ENCODE measurements at regions not wholly inside any gene's neighbourhood (a gene's known extent, or its start where the extent isn't known, plus 50 kb on each side); places are given as distances from the start of the nearest gene placed in this dataset.

GRCh38 chr2:48129293-48129950, 185.1 kb upstream of the FOXN2 start:
- TF ChIP-seq FOXP2 (optimal IDR thresholded peaks at IDR 0.05; ENCODE audit: control extremely low read depth, extremely low read length, insufficient read depth) (no peak), POLR2AphosphoS5 (IDR thresholded peaks at IDR 0.05; ENCODE audit: borderline replicate concordance, low read depth, low read length) (no peak), EZH2 (IDR thresholded peaks at IDR 0.05) (no peak)
- no peak overlapping the region for H3K9ac ChIP-seq (ENCODE audit: insufficient read length)
- H3K27ac ChIP-seq: no peak overlapping the region
- H3K36me3 ChIP-seq (ENCODE audit: insufficient read depth, low read length): no peaks in the 10 kb centered on the region
- peaks cover 3% of the 10 kb centered on the region; the same call in 1 of the 2 replicates for H3K9me3 ChIP-seq (ENCODE audit: low read depth, low read length)
- DNase-seq (ENCODE audit: low read depth, low spot score): no peak
- H3K4me3 ChIP-seq: no peak overlapping the region

- H3K4me3 ChIP-seq: no peak overlapping the region
- peaks cover 3% of the 10 kb centered on the region; the same call in 1 of the 2 replicates for H3K9me3 ChIP-seq (ENCODE audit: low read depth, low read length)
- H3K9ac ChIP-seq (ENCODE audit: insufficient read length): no peak overlapping the region
- no peak for DNase-seq (ENCODE audit: low read depth, low spot score)
- H3K36me3 ChIP-seq (ENCODE audit: insufficient read depth, low read length): no peaks in the 10 kb centered on the region
- no peak overlapping the region for H3K27ac ChIP-seq
- no peak for TF ChIP-seq POLR2AphosphoS5 (IDR thresholded peaks at IDR 0.05; ENCODE audit: borderline replicate concordance, low read depth, low read length)
- no peak for TF ChIP-seq FOXP2 (optimal IDR thresholded peaks at IDR 0.05; ENCODE audit: control extremely low read depth, extremely low read length, insufficient read depth)
- no peak for TF ChIP-seq EZH2 (IDR thresholded peaks at IDR 0.05)
Measured at GRCh38 chr2:48131539-48132270, 182.8 kb upstream of the FOXN2 start.

GRCh38 chr2:48132271-48132625, 182.2 kb upstream of the FOXN2 start:
- TF ChIP-seq EZH2 (IDR thresholded peaks at IDR 0.05): no peak
- TF ChIP-seq POLR2AphosphoS5 (IDR thresholded peaks at IDR 0.05; ENCODE audit: borderline replicate concordance, low read depth, low read length): no peak
- no peak for TF ChIP-seq FOXP2 (optimal IDR thresholded peaks at IDR 0.05; ENCODE audit: control extremely low read depth, extremely low read length, insufficient read depth)
- no peaks in the 10 kb centered on the region for H3K36me3 ChIP-seq (ENCODE audit: insufficient read depth, low read length)
- H3K4me3 ChIP-seq: no peak overlapping the region
- no peak overlapping the region for H3K27ac ChIP-seq
- peaks cover 3% of the 10 kb centered on the region; the same call in 1 of the 2 replicates for H3K9me3 ChIP-seq (ENCODE audit: low read depth, low read length)
- no peak for DNase-seq (ENCODE audit: low read depth, low spot score)
- H3K9ac ChIP-seq (ENCODE audit: insufficient read length): no peak overlapping the region

- no peak for DNase-seq (ENCODE audit: low read depth, low spot score)
- no peak overlapping the region for H3K27ac ChIP-seq
Measured at GRCh38 chr2:48134704-48135103, 179.8 kb upstream of the FOXN2 start.

GRCh38 chr2:48135797-48136196, 178.7 kb upstream of the FOXN2 start:
- no peaks in the 10 kb centered on the region for H3K9me3 ChIP-seq (ENCODE audit: low read depth, low read length)
- TF ChIP-seq FOXP2 (optimal IDR thresholded peaks at IDR 0.05; ENCODE audit: control extremely low read depth, extremely low read length, insufficient read depth): no peak
- no peak for TF ChIP-seq EZH2 (IDR thresholded peaks at IDR 0.05)
- no peak for TF ChIP-seq POLR2AphosphoS5 (IDR thresholded peaks at IDR 0.05; ENCODE audit: borderline replicate concordance, low read depth, low read length)
- H3K9ac ChIP-seq (ENCODE audit: insufficient read length): no peak overlapping the region
- H3K4me3 ChIP-seq: no peak overlapping the region
- H3K27ac ChIP-seq: no peak overlapping the region
- no peaks in the 10 kb centered on the region for H3K36me3 ChIP-seq (ENCODE audit: insufficient read depth, low read length)
- DNase-seq (ENCODE audit: low read depth, low spot score): no peak

More at GRCh38 chr2:48134704-48135103, 179.8 kb upstream of the FOXN2 start:
- Histone ChIP-seq H3K9ac (ENCODE audit: insufficient read length) (no peak overlapping the region), H3K36me3 (ENCODE audit: insufficient read depth, low read length) (no peaks in the 10 kb centered on the region), H3K4me3 (no peak overlapping the region), H3K9me3 (ENCODE audit: low read depth, low read length) (no peaks in the 10 kb centered on the region)
- no peak for TF ChIP-seq FOXP2 (optimal IDR thresholded peaks at IDR 0.05; ENCODE audit: control extremely low read depth, extremely low read length, insufficient read depth)
- TF ChIP-seq EZH2 (IDR thresholded peaks at IDR 0.05): no peak
- TF ChIP-seq POLR2AphosphoS5 (IDR thresholded peaks at IDR 0.05; ENCODE audit: borderline replicate concordance, low read depth, low read length): no peak

- no peak for DNase-seq (ENCODE audit: low read depth, low spot score)
Measured at GRCh38 chr2:48137829-48138228, 176.7 kb upstream of the FOXN2 start.

GRCh38 chr2:48138898-48139297, 175.6 kb upstream of the FOXN2 start:
- DNase-seq (ENCODE audit: low read depth, low spot score): no peak
- TF ChIP-seq EZH2 (IDR thresholded peaks at IDR 0.05) (no peak), POLR2AphosphoS5 (IDR thresholded peaks at IDR 0.05; ENCODE audit: borderline replicate concordance, low read depth, low read length) (no peak), FOXP2 (optimal IDR thresholded peaks at IDR 0.05; ENCODE audit: control extremely low read depth, extremely low read length, insufficient read depth) (no peak)
- Histone ChIP-seq H3K36me3 (ENCODE audit: insufficient read depth, low read length) (no peaks in the 10 kb centered on the region), H3K9ac (ENCODE audit: insufficient read length) (no peak overlapping the region), H3K27ac (no peak overlapping the region), H3K9me3 (ENCODE audit: low read depth, low read length) (no peaks in the 10 kb centered on the region), H3K4me3 (no peak overlapping the region)

More at GRCh38 chr2:48137829-48138228, 176.7 kb upstream of the FOXN2 start:
- no peaks in the 10 kb centered on the region for H3K9me3 ChIP-seq (ENCODE audit: low read depth, low read length)
- TF ChIP-seq FOXP2 (optimal IDR thresholded peaks at IDR 0.05; ENCODE audit: control extremely low read depth, extremely low read length, insufficient read depth): no peak
- TF ChIP-seq POLR2AphosphoS5 (IDR thresholded peaks at IDR 0.05; ENCODE audit: borderline replicate concordance, low read depth, low read length): no peak
- no peak for TF ChIP-seq EZH2 (IDR thresholded peaks at IDR 0.05)
- H3K27ac ChIP-seq: no peak overlapping the region
- H3K9ac ChIP-seq (ENCODE audit: insufficient read length): no peak overlapping the region
- no peaks in the 10 kb centered on the region for H3K36me3 ChIP-seq (ENCODE audit: insufficient read depth, low read length)
- no peak overlapping the region for H3K4me3 ChIP-seq

- Histone ChIP-seq H3K9ac (ENCODE audit: insufficient read length) (no peak overlapping the region), H3K27ac (no peak overlapping the region), H3K9me3 (ENCODE audit: low read depth, low read length) (no peaks in the 10 kb centered on the region), H3K4me3 (no peak overlapping the region), H3K36me3 (ENCODE audit: insufficient read depth, low read length) (no peaks in the 10 kb centered on the region)
- no peak for DNase-seq (ENCODE audit: low read depth, low spot score)
- TF ChIP-seq FOXP2 (optimal IDR thresholded peaks at IDR 0.05; ENCODE audit: control extremely low read depth, extremely low read length, insufficient read depth) (no peak), EZH2 (IDR thresholded peaks at IDR 0.05) (no peak), POLR2AphosphoS5 (IDR thresholded peaks at IDR 0.05; ENCODE audit: borderline replicate concordance, low read depth, low read length) (no peak)
Measured at GRCh38 chr2:48140586-48140985, 173.9 kb upstream of the FOXN2 start.

All from SK-N-MC (cell line).